GM19397 (cell line): ENCODE measurements at regions not wholly inside any gene's neighbourhood (a gene's known extent, or its start where the extent isn't known, plus 50 kb on each side); places are given as distances from the start of the nearest gene placed in this dataset.
"Not testable (repeated sequence)": the region's sequence is repeated elsewhere in the genome, so short reads cannot be mapped to it uniquely, and the experiment has no call there.

Source experiments
- ATAC-seq: cut with Tn5 transposase; IDR thresholded peaks from one replicate; pipeline ENCODE4 v1.9.1; 2021; ENCODE audit warnings: mild to moderate bottlenecking, moderate library complexity; ENCODE audit not compliant: unreplicated experiment

DNA sequence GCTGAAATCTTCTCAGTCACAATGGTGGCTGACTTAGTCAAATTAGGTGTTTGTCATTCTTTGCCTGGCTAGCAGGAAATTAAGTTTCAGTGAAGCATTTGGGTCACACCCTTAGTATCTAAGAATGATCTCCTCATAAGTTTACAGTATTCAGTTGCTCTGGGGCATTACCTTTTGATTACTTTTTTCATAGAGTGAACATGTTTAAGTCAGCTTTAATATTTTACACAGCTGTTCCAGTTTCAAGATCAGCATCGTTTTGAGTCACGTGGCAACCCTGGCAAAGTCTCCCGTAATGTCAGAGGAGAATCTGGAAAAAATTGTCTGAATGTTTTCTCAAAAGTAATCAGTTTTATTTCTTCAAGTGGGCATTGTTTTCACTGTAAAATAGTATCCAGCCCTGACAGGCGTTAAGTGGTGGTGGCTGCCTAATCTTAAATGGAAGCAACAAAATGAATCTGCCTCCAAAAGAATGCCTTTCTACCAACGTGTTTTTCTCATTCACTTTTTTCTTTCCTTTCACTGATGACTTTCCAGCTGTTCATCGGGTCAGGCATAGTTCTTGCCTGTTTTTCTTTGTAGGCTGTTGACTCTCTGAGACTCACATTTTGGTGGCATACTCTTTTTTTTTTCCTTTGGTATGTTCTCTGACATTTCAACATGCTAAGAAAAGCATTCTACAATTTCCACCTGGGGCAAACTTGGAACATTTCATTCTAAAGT, 319.6 kb upstream of the TCF4 start:
- ATAC-seq: no peak

- no peak for ATAC-seq
Observed at GRCh38 chr18:55906536-55906935, 318.5 kb upstream of the TCF4 start.

DNA sequence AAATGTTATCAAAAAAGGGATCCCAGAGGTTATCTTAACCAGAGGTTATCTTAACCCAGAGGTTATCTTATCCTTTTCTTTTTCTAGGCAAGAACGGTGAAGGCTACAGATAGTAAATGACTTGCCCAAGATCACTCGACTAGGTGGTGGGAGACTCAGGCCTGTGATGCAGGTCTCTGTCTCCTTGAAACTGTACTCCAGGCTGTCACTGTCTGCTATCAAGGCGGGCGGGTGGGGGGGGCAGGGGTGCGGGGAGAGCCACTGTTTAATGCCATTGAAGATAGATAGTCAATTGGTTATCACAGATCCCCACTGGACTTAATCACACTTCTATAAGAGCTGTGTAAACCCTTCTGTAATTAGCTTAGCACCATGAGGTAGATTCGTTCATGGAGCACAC, 315.9 kb upstream of the TCF4 start:
- no peak for ATAC-seq

DNA sequence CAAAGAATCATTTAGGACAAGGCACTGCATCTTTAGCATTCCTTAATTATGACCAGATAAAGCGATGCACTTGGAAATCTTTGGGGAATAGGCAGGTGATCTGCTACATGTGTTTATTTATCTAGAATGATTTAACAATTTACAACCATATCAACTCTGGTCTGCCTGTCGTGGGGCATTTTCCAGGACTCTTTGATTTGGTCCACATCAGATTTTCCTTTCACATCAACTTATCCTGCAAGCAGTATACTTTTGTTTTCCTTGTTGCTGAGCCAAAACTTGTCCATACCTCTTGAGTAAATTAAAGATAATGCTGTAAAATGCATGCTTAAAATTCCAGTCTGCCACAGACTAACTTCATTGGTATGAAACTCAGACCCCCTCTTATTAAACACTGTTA, 312.4 kb upstream of the TCF4 start:
- no peak for ATAC-seq

- no peak for ATAC-seq
Observed at GRCh38 chr18:55897091-55897689, 309.2 kb upstream of the TCF4 start.

DNA sequence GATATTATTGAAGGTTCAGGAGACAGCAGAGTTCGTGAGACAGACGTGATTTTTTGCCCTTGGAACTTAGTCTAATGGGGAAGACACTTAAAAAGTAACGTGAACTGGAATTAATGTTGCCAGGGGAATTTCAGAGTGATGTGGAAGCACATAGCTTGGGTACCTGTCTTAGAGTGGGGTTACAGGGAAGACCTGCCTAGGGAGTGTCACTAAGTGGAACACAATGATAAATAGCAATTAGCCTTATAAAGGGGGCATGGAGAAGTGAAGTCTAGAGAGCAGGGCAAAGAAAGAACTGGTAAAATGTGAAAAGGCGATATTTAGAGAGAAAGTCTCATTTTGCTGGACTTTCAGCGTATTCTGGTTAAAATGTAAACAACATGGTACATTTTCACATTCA, 306.0 kb upstream of the TCF4 start:
- ATAC-seq: no peak

GRCh38 chr18:55892862-55893813, 305.1 kb upstream of the TCF4 start:
- ATAC-seq: not testable (repeated sequence)

DNA sequence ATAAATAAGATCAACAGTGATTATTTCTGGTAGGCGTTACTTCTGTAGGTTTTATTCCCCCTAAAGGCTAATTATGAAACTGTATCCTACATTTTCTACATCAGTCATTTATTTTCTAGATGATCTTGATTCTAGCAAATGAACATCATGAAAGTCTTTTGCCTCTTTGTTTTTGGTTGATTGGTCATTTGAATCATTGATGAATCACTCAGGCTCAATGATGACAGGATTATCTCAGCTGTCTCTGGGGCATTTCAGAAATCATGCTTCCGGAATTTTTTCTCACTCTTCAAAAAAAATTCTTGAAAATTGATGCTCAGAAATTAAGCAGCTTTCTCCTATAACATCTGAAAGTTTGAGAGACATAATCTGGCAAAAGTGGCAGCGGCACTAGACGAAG, 298.9 kb upstream of the TCF4 start:
- no peak for ATAC-seq

- ATAC-seq: no peak
Observed at GRCh38 chr18:55884498-55884897, 296.5 kb upstream of the TCF4 start.

GRCh38 chr18:55880617-55881016, 292.6 kb upstream of the TCF4 start:
- no peak for ATAC-seq

GRCh38 chr18:55879331-55879730, 291.3 kb upstream of the TCF4 start:
- ATAC-seq: no peak

DNA sequence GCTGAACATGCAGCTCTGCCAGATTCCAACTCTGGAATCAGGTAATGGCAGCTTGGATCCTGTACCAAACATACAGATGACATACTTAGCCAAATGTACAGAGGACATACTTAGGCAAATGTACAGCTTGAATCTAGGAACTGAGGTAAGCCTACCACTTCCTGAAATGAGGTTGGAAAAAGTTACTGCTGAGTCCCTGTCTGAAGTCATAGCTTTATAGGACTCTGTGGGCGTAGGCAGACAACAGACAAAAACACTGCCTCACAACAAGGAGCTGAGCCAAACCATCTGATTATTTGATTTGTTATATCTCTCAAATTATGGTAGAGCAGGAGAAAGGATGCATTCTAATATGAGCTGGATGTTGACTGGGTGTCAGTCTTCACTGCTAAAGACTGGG, 290.2 kb upstream of the TCF4 start:
- no peak for ATAC-seq

DNA sequence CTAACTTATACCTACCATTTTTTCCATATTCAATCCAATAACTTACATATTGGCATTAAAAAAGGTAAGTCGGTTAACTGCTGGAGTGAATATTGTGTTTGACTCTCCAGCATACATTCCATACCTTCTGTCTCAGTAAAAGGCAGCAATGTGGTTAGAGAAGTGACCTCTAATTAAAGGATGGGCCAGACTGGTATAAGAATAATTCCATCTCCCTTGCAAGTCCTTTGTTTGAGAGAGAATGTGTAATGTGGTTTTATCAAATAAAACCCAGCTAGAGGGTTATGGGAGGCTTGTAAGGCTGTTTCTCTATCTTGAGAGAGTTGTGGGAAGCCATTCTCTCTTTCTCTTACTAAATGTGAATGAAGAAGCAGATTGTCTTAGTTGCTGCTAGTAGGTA, 289.3 kb upstream of the TCF4 start:
- ATAC-seq: no peak

DNA sequence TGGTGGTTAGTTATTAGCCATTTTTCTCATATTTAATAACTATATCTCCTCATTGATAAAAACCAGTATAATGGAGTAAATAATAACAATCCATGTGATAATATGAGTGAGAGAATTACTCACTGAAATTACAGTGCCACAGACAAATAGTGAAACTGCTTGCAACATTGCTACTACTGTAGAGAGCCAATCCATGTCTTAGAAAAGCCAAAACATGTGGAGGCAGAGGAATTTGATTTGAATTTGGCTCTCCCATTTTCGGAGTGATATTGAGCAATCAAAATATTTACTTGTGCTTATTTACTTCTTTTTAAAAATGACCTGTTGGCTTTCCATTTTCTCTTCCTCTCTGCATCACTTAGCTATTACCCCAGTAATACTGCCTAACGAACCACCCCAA, 288.3 kb upstream of the TCF4 start:
- no peak for ATAC-seq

- no peak for ATAC-seq
Observed at GRCh38 chr18:55875371-55875901, 287.4 kb upstream of the TCF4 start.

GRCh38 chr18:55869556-55870501, 281.8 kb upstream of the TCF4 start:
- ATAC-seq: no peak

GRCh38 chr18:55868909-55869308, 280.9 kb upstream of the TCF4 start:
- no peak for ATAC-seq

DNA sequence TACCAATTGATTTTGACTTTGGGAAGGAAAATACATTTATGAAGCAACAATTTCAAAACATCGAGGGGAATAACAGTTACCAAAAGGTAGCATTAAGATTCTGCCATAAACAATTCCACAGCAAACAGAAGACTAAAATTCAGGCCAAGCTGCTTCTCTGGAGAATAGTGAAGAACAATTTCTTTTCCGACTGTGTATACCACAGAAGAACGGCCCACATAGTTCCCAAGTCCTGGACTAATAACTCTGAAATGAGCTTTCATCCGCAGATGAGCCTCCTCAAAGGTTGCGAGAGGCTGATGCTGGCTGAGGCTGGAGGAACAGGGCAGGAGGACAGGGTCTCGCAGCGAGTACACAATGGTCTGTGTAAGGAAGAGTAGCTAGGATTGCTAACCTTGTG, 278.9 kb upstream of the TCF4 start:
- no peak for ATAC-seq

DNA sequence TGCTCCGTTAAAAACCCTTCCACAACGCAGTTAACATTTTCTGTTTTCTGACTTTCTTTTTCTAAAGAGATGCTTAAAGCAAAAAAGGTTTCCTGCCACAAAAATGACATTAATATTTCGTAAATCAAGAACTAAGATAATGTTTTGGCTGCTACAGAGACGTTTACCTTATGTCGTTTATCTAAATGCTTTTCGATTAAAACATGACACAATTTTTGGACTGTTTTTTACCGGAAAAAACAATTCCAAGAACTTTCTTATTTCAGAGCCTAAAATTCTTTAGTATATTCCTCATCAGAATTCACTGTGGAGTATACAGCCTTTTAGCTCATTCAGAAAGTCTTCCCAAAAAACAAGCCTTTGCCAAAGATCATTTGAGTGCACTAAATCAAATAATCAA, 278.0 kb upstream of the TCF4 start:
- no peak for ATAC-seq

GRCh38 chr18:55864281-55864680, 276.3 kb upstream of the TCF4 start:
- no peak for ATAC-seq
